HG03159 (cell line): ENCODE measurements at regions not wholly inside any gene's neighbourhood (a gene's known extent, or its start where the extent isn't known, plus 50 kb on each side); places are given as distances from the start of the nearest gene placed in this dataset.
A peak's percentile ranks its signal among the peaks of the same experiment; 100 is the strongest.
"Not testable (repeated sequence)": the region's sequence is repeated elsewhere in the genome, so short reads cannot be mapped to it uniquely, and the experiment has no call there.

Experiments used
- ATAC-seq: cut with Tn5 transposase; IDR thresholded peaks from one replicate; pipeline ENCODE4 v1.9.1; 2021; ENCODE audit warnings: mild to moderate bottlenecking, moderate library complexity; ENCODE audit not compliant: unreplicated experiment

DNA sequence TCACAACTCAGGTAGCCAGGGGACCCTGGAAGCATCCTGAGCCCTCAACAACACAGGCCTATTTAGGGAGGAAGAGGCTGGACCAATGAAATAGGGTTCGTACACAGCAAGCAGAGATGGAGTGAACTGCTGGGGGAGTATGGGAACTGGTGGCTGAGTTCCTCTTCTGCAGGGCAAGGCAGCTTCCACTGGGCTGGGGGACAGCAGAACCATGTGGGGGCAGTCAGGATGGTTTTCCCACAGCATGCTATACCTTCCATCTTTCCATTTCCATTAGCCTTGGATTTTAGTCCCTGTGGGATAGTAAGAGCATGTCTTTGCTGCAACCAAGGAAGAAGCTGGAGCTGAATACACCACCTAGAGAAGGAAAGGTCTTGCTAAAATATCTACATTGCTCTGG is 370.6 kb downstream of the CCSER2 start:
- no peak for ATAC-seq

DNA sequence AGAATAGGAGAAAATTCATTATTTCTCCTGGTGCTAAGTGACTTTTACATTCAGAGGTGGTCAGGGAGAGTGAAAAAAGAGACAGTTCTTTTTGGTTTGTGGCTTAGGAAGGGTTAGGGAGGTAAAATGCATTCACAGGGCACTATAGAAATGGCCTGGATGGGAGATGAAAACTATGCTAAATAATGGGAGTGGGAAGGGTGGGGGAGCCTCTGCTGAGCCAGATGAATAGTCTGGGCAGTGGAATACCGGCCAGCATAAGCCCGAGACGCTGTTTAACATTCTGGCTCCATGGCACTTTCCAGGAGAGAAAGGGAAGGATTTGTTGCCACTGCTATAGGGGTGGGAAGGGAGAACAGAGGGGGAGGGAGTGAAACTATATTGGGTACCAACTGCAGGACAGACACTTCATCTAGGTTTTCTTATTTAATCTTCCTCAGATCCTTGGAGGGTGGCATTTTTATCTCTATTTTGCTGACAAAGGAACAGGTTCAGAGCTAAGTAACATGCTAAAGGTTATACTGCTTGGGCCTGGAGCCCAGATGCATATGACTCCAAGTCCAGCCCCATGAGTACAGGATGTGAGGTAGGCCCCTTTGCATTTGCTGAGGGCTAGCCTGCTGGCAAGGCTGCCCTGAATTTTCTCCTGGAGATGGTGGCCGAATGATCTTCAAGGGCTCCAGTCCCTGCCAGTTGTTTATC is 372.4 kb downstream of the CCSER2 start:
- ATAC-seq, result no peak

DNA sequence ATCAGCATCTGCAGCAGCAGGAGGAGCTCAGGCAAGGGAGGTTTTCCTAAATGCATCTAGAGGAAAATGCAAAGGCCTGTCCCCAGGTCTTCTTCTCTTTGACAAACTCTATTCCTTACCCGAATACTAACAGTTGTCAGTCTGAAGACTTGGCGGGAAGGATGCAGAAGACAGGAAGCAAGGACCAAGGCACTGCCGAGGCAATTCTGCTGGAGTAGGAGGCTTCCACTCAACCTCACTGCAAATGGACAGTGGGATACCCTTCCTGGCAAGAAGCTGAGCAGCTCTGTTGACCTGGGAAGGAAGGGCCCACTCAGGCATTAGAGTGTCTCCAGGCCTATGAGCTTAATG is 373.0 kb downstream of the CCSER2 start:
- ATAC-seq, result no peak

DNA sequence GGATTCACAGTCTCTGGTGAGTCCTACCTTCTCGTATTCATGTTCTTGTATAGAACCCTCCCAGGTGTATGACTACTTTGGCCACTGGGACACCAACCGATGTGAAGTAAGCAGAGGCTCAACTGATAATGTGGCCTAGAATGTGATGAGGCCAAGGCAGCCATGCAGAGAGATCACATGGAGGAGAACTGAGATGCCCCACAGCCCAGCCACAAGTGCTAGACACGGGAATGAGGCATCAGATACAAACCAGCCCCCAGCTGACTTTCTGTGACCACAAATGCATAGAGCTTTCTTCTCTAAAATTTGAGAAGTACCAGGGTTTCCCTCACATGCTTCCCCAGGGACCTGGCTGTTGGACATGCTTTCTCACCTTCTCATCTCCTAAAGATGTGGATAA is 375.7 kb downstream of the CCSER2 start:
- no peak for ATAC-seq

DNA sequence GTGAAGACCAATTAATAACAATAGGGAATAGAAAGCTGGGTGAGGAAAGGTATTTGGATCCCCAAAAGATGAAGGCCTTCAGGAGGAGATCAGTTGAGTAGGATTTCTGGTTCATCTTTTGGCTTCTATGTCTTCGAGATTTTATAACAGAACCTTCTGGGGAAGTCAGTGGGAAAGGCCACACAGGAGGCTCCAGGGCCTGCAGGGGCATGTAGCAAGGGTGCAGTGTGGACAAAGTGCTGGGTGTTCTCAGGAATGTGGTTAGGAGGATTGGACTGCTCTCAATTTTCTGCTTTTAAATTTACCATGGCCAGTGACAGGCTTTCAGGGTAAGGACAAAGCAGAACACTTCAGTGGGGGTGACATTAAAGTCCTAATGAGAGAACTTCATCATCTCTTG is 378.0 kb downstream of the CCSER2 start:
- no peak for ATAC-seq

DNA sequence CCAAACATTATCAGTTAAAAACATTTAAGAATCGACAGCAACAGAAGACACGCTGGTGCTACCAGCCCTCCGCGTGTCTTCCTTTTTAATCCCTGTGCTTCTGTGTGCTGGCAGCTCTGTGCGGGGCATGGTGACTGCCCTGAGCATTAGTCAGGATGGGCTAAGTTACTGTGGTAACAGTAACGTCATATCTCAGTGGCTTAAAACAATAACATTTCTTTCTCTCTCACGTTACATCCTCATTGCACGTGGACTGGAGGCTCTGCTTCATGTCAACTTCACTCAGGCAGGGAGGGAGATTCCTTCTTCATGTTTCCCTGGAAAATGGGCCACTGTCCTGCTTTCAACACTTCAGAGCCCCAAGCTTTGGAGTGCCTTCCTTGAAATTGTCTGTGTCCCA is 378.5 kb downstream of the CCSER2 start:
- no peak for ATAC-seq

DNA sequence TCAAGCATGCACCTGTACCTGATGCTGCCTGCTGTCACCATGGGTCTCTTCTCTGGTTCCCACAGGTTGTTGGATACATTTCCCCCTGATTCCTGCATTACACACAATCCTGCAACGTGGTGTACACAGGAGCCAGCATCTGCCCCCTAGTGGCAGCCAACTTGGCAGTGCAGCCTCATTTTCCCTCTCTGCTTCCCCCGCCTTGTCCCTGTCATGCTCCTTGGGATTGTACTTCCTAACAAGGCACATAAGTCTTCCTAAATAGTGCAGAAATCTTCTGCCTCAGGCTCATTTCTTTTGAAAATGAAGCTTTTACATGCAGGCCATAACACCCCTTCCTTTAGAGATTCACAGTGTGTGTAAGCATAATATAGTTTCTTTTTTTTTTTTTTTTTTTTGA is 387.5 kb downstream of the CCSER2 start:
- ATAC-seq, result peak; percentile 89

DNA sequence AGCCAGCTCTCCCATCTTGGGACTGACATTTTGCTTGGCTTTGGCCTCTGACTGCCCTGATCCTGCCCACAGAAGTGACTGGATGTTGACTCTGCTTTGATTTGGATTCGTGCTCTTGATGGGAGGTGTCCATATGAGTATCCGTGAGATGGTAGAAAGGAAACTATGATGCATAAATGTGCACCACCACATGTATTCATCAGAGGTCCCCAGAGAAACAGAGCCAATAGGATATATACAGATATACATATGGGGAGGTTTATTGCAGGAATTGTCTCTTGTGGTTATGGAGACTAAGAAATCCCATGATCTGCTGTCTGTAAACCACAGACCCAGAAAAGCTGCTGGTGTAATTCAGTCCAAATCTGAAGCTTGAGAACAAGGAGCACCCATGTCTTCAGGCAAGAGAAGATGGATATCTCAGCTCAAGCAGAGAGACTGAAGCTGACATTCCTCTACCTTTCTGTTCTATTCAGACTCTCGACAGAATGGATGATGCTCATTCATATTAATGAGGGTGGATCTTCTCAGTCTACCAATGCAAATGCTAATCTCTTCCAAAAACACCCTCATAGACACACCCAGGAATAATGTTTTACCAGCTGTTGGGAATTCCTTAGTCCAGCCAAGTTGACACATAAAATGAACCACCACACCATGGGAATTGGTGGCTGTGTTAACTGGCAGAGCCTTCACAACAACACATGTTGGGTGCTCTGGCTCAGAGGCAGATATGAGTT is 390.7 kb downstream of the CCSER2 start:
- no peak for ATAC-seq

DNA sequence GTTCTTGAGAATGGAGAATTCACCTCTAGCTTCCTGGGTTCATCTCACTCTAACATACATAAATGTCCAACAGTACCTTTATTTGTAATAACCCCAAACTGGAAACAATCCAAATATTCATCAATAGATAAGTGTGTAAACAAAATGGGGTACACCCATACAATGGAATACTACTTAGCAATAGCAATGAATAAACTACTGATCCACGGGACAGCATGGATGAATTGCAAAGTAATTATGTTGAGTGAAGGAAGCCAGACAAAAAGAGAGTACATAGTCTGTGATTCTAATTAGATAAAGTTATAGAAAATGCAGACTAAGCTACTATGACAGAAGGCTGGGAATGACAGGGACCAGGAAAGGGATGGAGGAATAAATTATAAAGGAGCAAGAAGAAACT is 391.3 kb downstream of the CCSER2 start:
- no peak for ATAC-seq

DNA sequence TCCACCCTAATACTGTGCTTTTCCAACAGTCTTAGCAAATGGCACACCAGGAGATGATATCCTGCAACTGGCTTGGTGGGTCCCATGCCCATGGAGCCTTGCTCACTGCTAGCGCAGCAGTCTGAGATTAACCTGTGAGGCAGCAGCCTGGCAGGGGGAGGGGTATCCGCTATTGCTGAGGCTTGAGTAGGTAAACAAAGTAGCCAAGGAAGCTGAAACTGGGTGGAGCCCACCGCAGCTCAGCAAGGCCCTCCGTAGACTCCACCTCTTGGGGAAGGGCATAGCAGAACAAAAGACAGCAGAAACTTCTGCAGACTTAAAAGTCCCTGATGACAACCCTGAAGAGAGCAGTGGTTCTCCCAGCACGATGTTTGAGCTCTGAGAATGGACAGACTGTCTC is 399.0 kb downstream of the CCSER2 start:
- ATAC-seq, result no peak

DNA sequence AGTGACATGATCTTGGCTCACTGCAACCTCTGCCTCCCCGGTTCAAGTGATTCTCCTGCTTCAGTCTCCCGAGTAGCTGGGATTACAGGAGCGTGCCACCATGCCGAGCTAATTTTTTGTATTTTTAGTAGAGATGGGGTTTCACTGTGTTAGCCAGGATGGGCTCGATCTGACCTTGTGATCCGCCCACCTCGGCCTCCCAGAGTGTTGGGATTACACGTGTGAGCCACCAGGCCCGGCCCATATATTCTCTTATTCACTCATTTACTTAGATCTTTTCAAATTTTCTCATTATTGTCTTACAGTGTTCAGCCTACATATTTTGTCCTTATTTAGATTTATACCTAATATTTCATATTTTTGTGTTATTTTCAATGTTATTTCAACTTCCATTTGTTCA is 410.7 kb downstream of the CCSER2 start:
- ATAC-seq, result not testable (repeated sequence)

DNA sequence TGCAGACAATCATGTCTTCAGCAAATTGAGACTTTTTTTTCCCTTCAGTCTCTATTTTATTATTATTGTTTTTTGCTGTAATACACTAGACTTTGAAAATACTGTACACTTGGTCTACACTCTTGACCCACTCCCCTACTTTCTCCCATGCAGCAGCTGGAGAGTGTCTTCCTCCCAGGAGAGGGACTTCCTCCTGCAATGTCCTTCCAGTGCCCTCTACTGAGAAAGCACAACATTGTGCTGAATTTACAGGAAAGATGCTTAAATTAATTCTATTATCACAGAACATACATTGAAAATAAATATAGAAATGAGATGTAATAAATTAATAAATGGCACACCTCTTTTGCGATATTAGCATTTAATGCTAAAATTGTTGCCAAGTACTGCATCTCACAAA is 411.3 kb downstream of the CCSER2 start:
- no peak for ATAC-seq

DNA sequence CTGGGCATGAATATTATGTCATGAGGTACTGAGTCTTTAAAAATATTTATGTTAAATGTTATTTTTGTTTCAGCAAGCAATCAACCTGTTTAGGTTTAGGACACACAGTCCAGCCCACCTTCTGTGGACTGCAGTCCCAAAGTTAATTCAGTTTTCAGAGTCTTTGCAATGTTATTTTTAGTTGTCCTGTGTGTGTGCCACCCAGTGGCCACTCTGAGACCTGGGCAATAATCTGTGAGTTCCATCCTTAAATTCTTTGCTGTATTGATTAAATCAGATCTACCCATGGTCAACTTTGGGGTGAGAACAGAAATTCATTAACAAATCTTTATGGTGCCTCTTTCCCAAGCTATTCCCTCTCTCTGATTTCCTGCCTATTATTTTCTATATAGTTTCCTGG is 415.1 kb downstream of the CCSER2 start:
- ATAC-seq, result no peak

DNA sequence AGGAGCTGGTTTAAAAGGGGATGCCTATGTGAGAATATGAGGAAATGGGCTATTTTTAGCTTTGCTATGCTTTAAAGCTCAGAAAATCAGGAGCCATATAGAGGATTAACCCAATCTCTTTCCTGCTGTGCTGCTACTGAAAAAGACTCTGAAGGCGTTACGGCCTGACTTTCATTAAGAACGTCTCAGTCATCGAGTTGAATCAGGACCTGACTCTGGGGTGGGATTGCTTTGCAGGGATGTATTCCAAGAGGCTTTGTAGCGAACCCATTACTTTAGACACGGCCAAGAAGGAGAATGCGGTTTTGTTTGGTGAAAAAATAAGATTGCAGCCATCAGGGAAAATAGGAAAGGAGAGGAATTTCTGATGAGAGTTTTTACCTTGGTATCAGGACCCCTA is 426.9 kb downstream of the CCSER2 start:
- ATAC-seq, result no peak

DNA sequence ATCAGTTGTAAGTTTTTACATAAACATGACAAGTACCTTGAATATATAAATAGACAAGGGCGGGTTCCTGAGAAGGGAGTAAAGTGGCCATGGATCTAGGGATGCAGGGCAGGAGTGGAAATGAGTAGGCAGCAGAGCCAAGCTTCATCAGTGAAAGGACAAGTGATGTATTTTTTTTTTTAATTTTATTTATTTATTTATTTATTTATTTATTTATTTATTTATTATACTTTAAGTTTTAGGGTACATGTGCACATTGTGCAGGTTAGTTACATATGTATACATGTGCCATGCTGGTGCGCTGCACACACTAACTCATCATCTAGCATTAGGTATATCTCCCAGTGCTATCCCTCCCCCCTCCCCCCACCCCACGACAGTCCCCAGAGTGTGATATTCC is 428.3 kb downstream of the CCSER2 start:
- not testable (repeated sequence) for ATAC-seq

DNA sequence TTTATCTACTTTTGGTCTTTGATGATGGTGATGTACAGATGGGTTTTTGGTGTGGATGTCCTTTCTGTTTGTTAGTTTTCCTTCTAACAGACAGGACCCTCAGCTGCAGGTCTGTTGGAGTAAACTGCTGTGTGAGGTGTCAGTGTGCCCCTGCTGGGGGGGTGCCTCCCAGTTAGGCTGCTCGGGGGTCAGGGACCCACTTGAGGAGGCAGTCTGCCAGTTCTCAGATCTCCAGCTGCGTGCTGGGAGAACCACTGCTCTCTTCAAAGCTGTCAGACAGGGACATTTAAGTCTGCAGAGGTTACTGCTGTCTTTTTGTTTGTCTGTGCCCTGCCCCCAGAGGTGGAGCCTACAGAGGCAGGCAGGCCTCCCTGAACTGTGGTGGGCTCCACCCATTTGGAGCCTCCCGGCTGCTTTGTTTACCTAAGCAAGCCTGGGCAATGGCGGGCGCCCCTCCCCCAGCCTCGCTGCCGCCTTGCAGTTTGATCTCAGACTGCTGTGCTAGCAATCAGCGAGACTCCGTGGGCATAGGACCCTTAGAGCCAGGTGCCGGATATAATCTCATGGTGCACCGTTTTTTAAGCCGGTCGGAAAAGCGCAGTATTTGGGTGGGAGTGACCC is 433.7 kb downstream of the CCSER2 start:
- ATAC-seq, result not testable (repeated sequence)

DNA sequence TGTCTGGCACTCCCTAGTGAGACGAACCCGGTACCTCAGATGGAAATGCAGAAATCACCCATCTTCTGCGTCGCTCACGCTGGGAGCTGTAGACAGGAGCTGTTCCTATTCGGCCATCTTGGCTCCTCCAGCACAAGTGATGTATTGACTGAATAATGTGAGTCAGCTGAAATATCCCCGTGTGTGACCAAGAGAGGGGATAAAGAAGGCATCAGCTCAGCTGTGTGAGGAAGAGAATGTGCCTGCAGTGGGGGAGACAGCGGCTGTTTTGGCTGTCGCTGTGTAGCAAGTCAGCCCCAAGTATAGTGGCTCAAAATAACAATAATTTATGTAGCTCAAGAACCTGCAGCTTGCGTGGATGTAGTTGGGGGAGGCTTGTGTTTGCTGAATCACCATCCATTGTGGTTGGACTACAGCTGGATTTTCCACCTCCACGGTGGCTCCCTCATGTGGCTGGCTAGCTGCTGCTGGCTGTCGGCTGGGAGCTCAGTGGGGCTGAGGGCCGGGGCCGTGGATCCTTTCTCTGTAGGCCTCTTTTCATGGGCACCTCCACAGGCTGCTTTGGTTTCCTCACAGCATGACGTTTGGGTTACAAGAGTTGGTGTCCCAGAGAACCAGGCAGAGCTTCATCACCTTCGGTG is 434.5 kb downstream of the CCSER2 start:
- no peak for ATAC-seq

DNA sequence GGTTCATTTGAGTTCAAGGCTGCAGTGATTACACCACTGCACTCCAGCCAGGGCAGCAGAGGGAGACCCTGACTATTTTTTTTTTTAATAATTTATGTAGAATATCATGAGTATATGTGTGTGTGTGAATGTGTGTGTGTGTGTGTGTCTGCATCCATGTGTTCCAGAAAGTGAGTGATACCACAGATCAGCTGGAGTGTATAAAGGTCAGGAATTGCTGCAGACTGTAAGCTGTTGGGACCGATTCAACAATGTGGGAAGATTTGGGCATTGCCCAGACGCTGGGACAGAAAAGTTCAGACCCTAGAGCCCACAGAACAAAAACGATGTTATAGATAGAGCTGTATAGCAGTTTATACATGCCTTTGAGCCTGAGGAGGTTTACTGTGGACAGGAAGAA is 435.6 kb downstream of the CCSER2 start:
- no peak for ATAC-seq

DNA sequence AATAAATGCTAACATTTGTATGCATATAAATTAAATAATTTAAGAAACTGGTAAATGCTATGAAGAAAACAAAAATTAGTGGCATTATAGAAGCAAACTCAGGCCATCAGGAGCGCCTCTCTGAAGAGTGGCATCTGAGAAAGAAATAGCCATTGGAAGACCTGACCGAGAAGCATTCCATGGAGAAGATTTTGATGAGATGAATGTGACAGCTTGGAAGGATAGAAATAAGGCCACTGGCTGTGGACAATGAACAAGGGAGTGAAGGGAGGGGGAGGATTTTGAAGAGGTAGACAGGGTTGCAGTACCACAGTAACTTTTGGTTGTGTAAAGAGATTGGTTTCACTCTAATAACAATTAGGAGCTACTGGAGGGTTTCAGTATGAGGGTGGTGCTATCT is 436.7 kb downstream of the CCSER2 start:
- ATAC-seq, result no peak

DNA sequence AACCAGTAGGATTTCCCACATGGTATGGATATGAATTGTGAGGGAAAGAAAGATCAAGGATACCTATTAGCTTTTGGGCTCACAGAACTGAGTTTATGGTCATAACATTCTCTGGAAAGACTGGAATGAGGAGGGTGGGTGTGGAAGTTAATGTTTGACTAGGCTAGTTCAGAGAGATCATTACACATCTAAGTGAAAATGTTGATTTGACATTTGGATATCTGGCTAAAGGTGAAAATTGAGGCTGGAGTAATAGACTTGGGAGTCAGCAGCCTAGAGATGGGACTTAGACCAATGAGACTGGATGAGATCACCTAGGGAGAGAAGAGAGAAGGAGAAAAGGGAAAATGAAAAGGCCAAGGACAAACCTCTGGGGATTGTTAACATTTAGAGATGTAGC is 437.3 kb downstream of the CCSER2 start:
- no peak for ATAC-seq

DNA sequence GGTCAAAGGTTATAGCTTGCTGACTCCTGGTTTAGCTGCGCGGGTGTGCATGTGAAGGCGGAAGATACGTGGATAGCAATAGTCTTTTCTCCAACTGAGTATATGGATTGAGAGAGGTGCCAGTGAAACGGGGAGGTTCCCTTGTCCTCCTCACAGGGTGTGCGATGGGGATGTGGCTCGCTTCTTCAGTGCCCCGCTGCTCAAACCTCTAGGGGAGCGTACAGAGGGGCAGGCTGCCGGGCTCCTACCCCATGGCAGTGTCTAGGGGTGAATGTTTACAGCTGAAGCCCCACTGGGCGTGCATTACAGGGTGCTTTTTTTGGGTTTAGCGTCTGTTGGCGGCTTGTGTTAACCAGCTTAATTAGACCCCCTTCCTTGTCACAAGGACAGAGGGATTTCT is 438.5 kb downstream of the CCSER2 start:
- no peak for ATAC-seq

DNA sequence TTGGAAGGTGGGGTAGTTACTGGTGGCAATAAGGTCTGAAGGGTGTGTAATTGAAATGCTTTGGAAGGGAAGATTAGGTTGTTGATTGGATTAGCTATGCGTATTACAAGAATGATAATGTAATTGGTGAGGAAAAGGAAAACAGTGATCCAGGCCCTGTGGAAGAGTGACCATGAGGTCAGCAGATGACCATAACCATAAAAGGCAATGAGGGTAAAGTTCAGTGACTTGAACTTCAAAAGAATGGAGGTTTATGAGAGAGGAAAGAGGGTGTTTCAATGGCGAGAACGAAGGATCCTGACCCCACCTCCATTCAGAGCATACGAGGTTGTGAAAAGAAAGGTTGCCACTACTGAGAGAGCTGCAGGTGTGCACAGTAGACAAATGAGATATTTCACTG is 439.7 kb downstream of the CCSER2 start:
- ATAC-seq, result no peak
